AG04450 (cell line): ENCODE measurements at regions not wholly inside any gene's neighbourhood (a gene's known extent, or its start where the extent isn't known, plus 50 kb on each side); places are given as distances from the start of the nearest gene placed in this dataset.

Source experiments
- CTCF ChIA-PET: fragments of 300-600, 350-600 bp; formaldehyde crosslinking; extraction: SDS; loops from one replicate; lab custom pipeline; 2022; ENCODE audit warnings: antibody characterized with exemption, inconsistent platforms; lab: Charles Lee
- POLR2A ChIA-PET: fragments of 350-600 bp; formaldehyde crosslinking; extraction: SDS; loops from one replicate; lab custom pipeline; 2021; ENCODE audit warnings: antibody characterized with exemption, inconsistent platforms; lab: Yijun Ruan, JAX
- DNase-seq: peaks from one replicate; pipeline ENCODE4 v3.0.0-alpha.2; 2011; ENCODE audit warnings: low read depth, low spot score
- H3K27ac ChIP-seq: one replicate; pipeline ENCODE4 v1.5.1; 2012; ENCODE audit warnings: low read depth, low read length, control low read depth
- H3K27me3 ChIP-seq: one replicate; pipeline ENCODE4 v1.6.0; 2012; ENCODE audit warnings: low read length; ENCODE audit not compliant: control insufficient read depth, insufficient read depth
- H3K4me3 ChIP-seq: 2 replicates; pipeline ENCODE4 v1.5.1; 2011; ENCODE audit warnings: mild to moderate bottlenecking, low read depth, low read length, control low read depth
- H3K9me3 ChIP-seq: 2 replicates; pipeline ENCODE4 v1.5.1; 2012; ENCODE audit warnings: low read length; ENCODE audit not compliant: control insufficient read depth, insufficient read depth
- TF ChIP-seq, protein P1 (sequence below): IDR thresholded peaks from 2 replicates; pipeline ENCODE4 v1.5.1; 2011; ENCODE audit warnings: low read depth, low read length, control low read depth, inconsistent platforms

GRCh38 chr5:5699062-5699461, 276.6 kb downstream of the ICE1 start:
- ChIA-PET POLR2A (no interaction called here), CTCF (no interaction called here)
- no peak for DNase-seq
- TF ChIP-seq, protein P1, sequence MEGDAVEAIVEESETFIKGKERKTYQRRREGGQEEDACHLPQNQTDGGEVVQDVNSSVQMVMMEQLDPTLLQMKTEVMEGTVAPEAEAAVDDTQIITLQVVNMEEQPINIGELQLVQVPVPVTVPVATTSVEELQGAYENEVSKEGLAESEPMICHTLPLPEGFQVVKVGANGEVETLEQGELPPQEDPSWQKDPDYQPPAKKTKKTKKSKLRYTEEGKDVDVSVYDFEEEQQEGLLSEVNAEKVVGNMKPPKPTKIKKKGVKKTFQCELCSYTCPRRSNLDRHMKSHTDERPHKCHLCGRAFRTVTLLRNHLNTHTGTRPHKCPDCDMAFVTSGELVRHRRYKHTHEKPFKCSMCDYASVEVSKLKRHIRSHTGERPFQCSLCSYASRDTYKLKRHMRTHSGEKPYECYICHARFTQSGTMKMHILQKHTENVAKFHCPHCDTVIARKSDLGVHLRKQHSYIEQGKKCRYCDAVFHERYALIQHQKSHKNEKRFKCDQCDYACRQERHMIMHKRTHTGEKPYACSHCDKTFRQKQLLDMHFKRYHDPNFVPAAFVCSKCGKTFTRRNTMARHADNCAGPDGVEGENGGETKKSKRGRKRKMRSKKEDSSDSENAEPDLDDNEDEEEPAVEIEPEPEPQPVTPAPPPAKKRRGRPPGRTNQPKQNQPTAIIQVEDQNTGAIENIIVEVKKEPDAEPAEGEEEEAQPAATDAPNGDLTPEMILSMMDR, result no peak
- no peak overlapping the region for H3K27ac ChIP-seq
- no peak overlapping the region for H3K4me3 ChIP-seq
- H3K9me3 ChIP-seq, result peaks cover 19% of the 10 kb centered on the region
- H3K27me3 ChIP-seq, result no peaks in the 10 kb centered on the region

DNA sequence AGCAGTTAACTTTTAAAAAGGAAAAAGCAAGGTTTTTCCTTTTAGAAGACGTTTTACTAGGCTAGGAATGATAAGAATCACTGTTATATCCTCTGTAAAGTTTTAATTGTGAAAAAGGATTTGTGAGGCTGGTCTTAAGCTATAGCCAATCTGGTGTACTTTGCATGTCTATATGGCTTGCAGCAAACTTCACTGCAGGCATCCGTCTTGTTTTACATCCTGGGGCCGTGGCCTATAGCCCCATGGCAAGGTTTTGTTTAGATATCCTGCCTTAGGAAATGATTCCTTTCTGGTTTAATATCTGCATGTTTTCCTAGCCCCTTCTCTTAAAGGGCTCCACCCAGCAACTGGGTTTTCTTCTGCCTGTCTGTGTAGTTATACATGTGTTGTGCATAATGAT, 272.8 kb downstream of the ICE1 start:
- H3K9me3 ChIP-seq, result peaks cover 28% of the 10 kb centered on the region
- no peaks in the 10 kb centered on the region for H3K27me3 ChIP-seq
- no peak overlapping the region for H3K27ac ChIP-seq
- CTCF ChIA-PET, result no interaction called here
- no peak overlapping the region for H3K4me3 ChIP-seq
- POLR2A ChIA-PET, result no interaction called here
- TF ChIP-seq, protein P1, result no peak
- DNase-seq, result no peak

DNA sequence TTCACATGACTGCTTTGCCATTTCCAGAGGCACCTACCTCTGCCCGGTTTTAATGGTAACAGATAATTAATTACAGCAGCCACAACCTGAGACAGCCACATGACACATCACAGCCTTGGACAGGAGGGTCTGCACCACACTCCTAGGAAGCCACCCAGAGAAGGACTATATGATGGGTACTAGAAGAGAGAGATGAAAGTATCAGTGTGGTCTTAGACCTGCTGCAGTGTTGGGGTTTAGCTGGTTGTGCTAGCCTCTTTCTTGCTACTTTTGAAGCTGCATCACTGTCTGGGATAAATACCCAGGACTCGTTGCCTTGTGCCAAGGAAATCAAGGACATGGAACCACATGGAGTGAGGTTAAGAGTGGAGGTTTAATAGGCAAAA, 266.4 kb downstream of the ICE1 start:
- no peak overlapping the region for H3K4me3 ChIP-seq
- ChIA-PET CTCF (no interaction called here), POLR2A (no interaction called here)
- no peak overlapping the region for H3K27ac ChIP-seq
- H3K27me3 ChIP-seq, result no peaks in the 10 kb centered on the region
- H3K9me3 ChIP-seq, result peaks cover 33% of the 10 kb centered on the region
- DNase-seq, result no peak
- TF ChIP-seq, protein P1, result no peak

GRCh38 chr5:5688194-5688924, 265.9 kb downstream of the ICE1 start:
- H3K4me3 ChIP-seq, result no peak overlapping the region
- peaks cover 33% of the 10 kb centered on the region for H3K9me3 ChIP-seq
- ChIA-PET CTCF (no interaction called here), POLR2A (no interaction called here)
- TF ChIP-seq, protein P1, result no peak
- DNase-seq, result no peak
- no peak overlapping the region for H3K27ac ChIP-seq
- H3K27me3 ChIP-seq, result no peaks in the 10 kb centered on the region

DNA sequence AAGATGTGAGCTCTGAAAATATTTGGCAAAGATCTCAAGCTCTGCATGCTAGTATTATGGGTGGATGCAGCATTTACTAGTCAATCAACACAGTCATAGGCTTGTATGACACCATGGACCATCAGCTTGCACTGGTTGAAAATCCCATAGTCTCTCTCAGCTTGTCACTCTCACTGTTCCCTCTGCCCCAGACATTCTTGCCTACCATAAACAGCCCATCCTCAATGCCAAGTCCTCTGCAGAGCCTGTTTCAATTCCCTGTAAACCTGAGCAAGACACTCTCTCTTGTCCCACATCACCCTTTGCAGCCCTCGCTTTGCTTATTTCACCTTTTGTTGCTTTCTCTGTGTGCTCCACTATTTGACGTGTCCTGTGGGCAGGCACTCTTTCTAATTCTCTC, 264.6 kb downstream of the ICE1 start:
- CTCF ChIA-PET, result no interaction called here
- H3K9me3 ChIP-seq, result peaks cover 32% of the 10 kb centered on the region
- H3K27ac ChIP-seq, result no peak overlapping the region
- no peaks in the 10 kb centered on the region for H3K27me3 ChIP-seq
- no peak for DNase-seq
- TF ChIP-seq, protein P1, result no peak
- POLR2A ChIA-PET, result no interaction called here
- H3K4me3 ChIP-seq, result no peak overlapping the region
